Endothelial cell of umbilical vein (primary cell): ENCODE measurements at regions not wholly inside any gene's neighbourhood (a gene's known extent, or its start where the extent isn't known, plus 50 kb on each side); places are given as distances from the start of the nearest gene placed in this dataset.

Experiments used
- BruUV-seq: library from RNA; stranded (reverse); fragments of 400-500 nt; replicated peaks from 2 replicates; lab custom pipeline; 2021; lab: Mats Ljungman, UMichigan
- CTCF ChIA-PET: fragments of 300-600, 350-600 bp; sonication (Branson Sonifier 250); formaldehyde crosslinking; loops from one replicate; lab custom pipeline; 2021; ENCODE audit warnings: antibody characterized with exemption, inconsistent platforms; lab: Charles Lee
- POLR2A ChIA-PET: fragments of 300-600, 350-600 bp; sonication (Branson Sonifier 250); formaldehyde crosslinking; loops from one replicate; lab custom pipeline; 2021; ENCODE audit warnings: antibody characterized with exemption, inconsistent platforms; lab: Charles Lee
- DNase-seq: peaks from one replicate; pipeline ENCODE4 v3.0.0-alpha.2; 2011; ENCODE audit warnings: low read depth, low spot score
- FAIRE-seq: peaks from 2 replicates; lab custom pipeline; 2011; peaks lifted over from hg19 to GRCh38; lab: Jason Lieb, UNC
- H2AFZ ChIP-seq: 2 replicates; pipeline ENCODE4 v1.6.0; 2012; ENCODE audit warnings: low read depth, low read length, control low read depth, inconsistent platforms
- H3K27ac ChIP-seq: 2 replicates; pipeline ENCODE4 v1.5.1; 2011; ENCODE audit warnings: low read depth, mild to moderate bottlenecking, control low read depth, low read length, moderate library complexity; ENCODE audit not compliant: insufficient read depth
- H3K27me3 ChIP-seq, 2 experiments: 2 replicates each; pipeline versions ENCODE4 v1.6.0 to v1.6.1; 2011; ENCODE audit warnings: low read length in 2 of 2, mixed read lengths in 1 of 2; ENCODE audit not compliant: control insufficient read depth in 2 of 2, insufficient read depth in 2 of 2
- H3K36me3 ChIP-seq, 2 experiments: 2 replicates in 1 of 2; 3 replicates in 1 of 2; pipeline ENCODE4 v1.5.1; 2011; ENCODE audit warnings: low read length in 2 of 2, mild to moderate bottlenecking in 1 of 2, moderate library complexity in 1 of 2; ENCODE audit not compliant: control insufficient read depth in 2 of 2, insufficient read depth in 2 of 2; ENCODE audit errors: extremely low read depth in 1 of 2
- H3K4me1 ChIP-seq: 3 replicates; pipeline ENCODE4 v1.5.1; 2011; ENCODE audit warnings: mild to moderate bottlenecking, low read length; ENCODE audit not compliant: control insufficient read depth, insufficient read depth; ENCODE audit errors: extremely low read depth
- H3K4me2 ChIP-seq: 2 replicates; pipeline ENCODE4 v1.6.1; 2011; ENCODE audit warnings: low read length, control low read depth, mixed read lengths; ENCODE audit not compliant: insufficient read depth
- H3K4me3 ChIP-seq, 3 experiments: fragments of 200-600 bp in 1 of 3; sonication (generic), shearing (Covaris generic) in 1 of 3; replicated peaks in 1 of 3; 2 replicates each; pipeline ENCODE4 v1.5.1; 2011 to 2016; ENCODE audit warnings: control low read depth in 3 of 3, low read length in 3 of 3, mild to moderate bottlenecking in 2 of 3, inconsistent platforms in 1 of 3, low read depth in 1 of 3, moderate library complexity in 1 of 3; ENCODE audit not compliant: insufficient read depth in 1 of 3
- H3K79me2 ChIP-seq: 2 replicates; pipeline ENCODE4 v1.6.0; 2012; ENCODE audit warnings: low read length, inconsistent platforms; ENCODE audit not compliant: control insufficient read depth, insufficient read depth
- H3K9ac ChIP-seq: replicated peaks from 2 replicates; pipeline ENCODE3; 2011; ENCODE audit warnings: low read length, control low read depth; ENCODE audit not compliant: insufficient read depth; ENCODE audit errors: extremely low read depth
- H3K9me1 ChIP-seq: replicated peaks from 3 replicates; pipeline ENCODE4 v1.6.0; 2011; ENCODE audit warnings: mild to moderate bottlenecking, low read length; ENCODE audit not compliant: control insufficient read depth, insufficient read depth; ENCODE audit errors: extremely low read depth
- H3K9me3 ChIP-seq: replicated peaks from 2 replicates; pipeline ENCODE4 v1.5.1; 2012; ENCODE audit warnings: low read length, inconsistent platforms; ENCODE audit not compliant: control insufficient read depth, insufficient read depth
- H4K20me1 ChIP-seq: replicated peaks from 2 replicates; pipeline ENCODE3; 2011; ENCODE audit warnings: mild to moderate bottlenecking, low read length; ENCODE audit not compliant: control insufficient read depth, insufficient read depth; ENCODE audit errors: extremely low read depth
- CTCF ChIP-seq, 2 donors: IDR thresholded peaks; 1 replicate in 1 of 2; 2 replicates in 1 of 2; pipeline ENCODE4 v1.5.1; 2011; ENCODE audit warnings: low read length in 2 of 2, mild to moderate bottlenecking in 2 of 2, moderate library complexity in 2 of 2, control low read depth in 1 of 2, inconsistent platforms in 1 of 2, low read depth in 1 of 2; ENCODE audit not compliant: insufficient read depth in 1 of 2; ENCODE audit errors: extremely low read depth in 1 of 2
- EZH2 ChIP-seq: IDR thresholded peaks from 2 replicates; pipeline ENCODE4 v1.6.1; 2012; ENCODE audit warnings: borderline replicate concordance, low read depth, mild to moderate bottlenecking, moderate library complexity, low read length, inconsistent platforms; ENCODE audit not compliant: severe bottlenecking
- FOS ChIP-seq: IDR thresholded peaks from 2 replicates; pipeline ENCODE4 v1.6.1; 2011; ENCODE audit warnings: mild to moderate bottlenecking, low read length, moderate library complexity, borderline replicate concordance; ENCODE audit not compliant: insufficient read depth
- GATA2 ChIP-seq: IDR thresholded peaks from 2 replicates; pipeline ENCODE4 v1.7.0; 2011; ENCODE audit warnings: low read depth, mild to moderate bottlenecking, moderate library complexity, mixed read lengths, low read length; ENCODE audit not compliant: insufficient read length, insufficient read depth
- JUN ChIP-seq: IDR thresholded peaks from 2 replicates; pipeline ENCODE4 v1.6.1; 2011; ENCODE audit warnings: borderline replicate concordance, low read depth; ENCODE audit not compliant: insufficient read length, insufficient read depth
- MAX ChIP-seq: IDR thresholded peaks from 2 replicates; pipeline ENCODE4 v1.6.1; 2011; ENCODE audit not compliant: insufficient read depth, insufficient read length
- MYC ChIP-seq: IDR thresholded peaks from one replicate; pipeline ENCODE4 v1.6.1; 2011; ENCODE audit warnings: mild to moderate bottlenecking, low read depth, low read length
- POLR2A ChIP-seq: IDR thresholded peaks from 2 replicates; pipeline ENCODE4 v1.6.1; 2012; ENCODE audit warnings: low read depth, mild to moderate bottlenecking, control low read depth, low read length
- POLR2AphosphoS5 ChIP-seq: IDR thresholded peaks from 2 replicates; pipeline ENCODE4 v1.6.1; 2012; ENCODE audit warnings: low read depth, mild to moderate bottlenecking, control low read depth, low read length, moderate library complexity; ENCODE audit not compliant: insufficient read depth
- dilution Hi-C: fragments of 300-500 bp; cut with MboI; formaldehyde crosslinking; loops from one replicate; pipeline ENCODE4 v1.15.0; 2019; ENCODE audit warnings: low sequenced_read_pairs; ENCODE audit not compliant: extremely low pct_ligation_motif_present
- intact Hi-C: fragments of 100-400 bp; cut with micrococcal nuclease; formaldehyde crosslinking; loops from one replicate; pipeline ENCODE4 v1.10.0; 2022

- H4K20me1 ChIP-seq = no peaks in the 10 kb centered on the region
- FAIRE-seq (no peak), DNase-seq (no peak)
- no peaks in the 10 kb centered on the region for H3K36me3 ChIP-seq
- no peak overlapping the region for H2AFZ ChIP-seq
- H3K9me3 ChIP-seq = no peaks in the 10 kb centered on the region
- H3K27ac ChIP-seq = no peak overlapping the region
- ChIA-PET CTCF (interaction anchor here (0.8 to 6.4 kb wide), 8 partner anchors 14 to 1027 kb away, joined by 3 to 133 read pairs (median 7); no protein-coding TSS in a partner anchor), POLR2A (no interaction called here)
- no peaks in the 10 kb centered on the region for H3K79me2 ChIP-seq
- no TSS peak for BruUV-seq
- no peak overlapping the region for H3K4me3 ChIP-seq
- H3K9me1 ChIP-seq = no peaks in the 10 kb centered on the region
- intact Hi-C loops = no loop called here
- TF ChIP-seq GATA2 (no peak), CTCF (IDR thresholded peaks at IDR 0.05; ENCODE audit: extremely low read depth in 1 of 2, insufficient read depth in 1 of 2, low read depth in 1 of 2, low read length in 2 of 2) (no peak), MYC (no peak), EZH2 (no peak), JUN (no peak), POLR2A (no peak), FOS (no peak), POLR2AphosphoS5 (no peak), MAX (no peak)
- dilution Hi-C loops = no loop called here
- no peaks in the 10 kb centered on the region for H3K4me1 ChIP-seq
- no peak overlapping the region for H3K4me2 ChIP-seq
- peaks cover 18 to 24% of the 10 kb centered on the region in 2 experiments for H3K27me3 ChIP-seq
- H3K9ac ChIP-seq = no peak overlapping the region
Measured at GRCh38 chr10:118243907-118244306, 98.2 kb downstream of the FAM204A start.
